ENCODE measurements at regions not wholly inside any gene's neighbourhood (a gene's known extent, or its start where the extent isn't known, plus 50 kb on each side); places are given as distances from the start of the nearest gene placed in this dataset.

- H3K27me3 ChIP-seq (replicated peaks in 1 of 4; ENCODE audit: control extremely low read depth in 1 of 4, control insufficient read depth in 3 of 4, insufficient read depth in 4 of 4, low read length in 3 of 4): no peaks in the 10 kb centered on the region
- Mint-ChIP-seq H3K4me1 (no peaks in the 10 kb centered on the region), H3K9me3 (ENCODE audit: insufficient read depth) (peaks cover 2% of the 10 kb centered on the region), H3K4me3 (no peak overlapping the region), H3K27ac (no peak overlapping the region), H3K27me3 (no peaks in the 10 kb centered on the region)
- no peaks in the 10 kb centered on the region for H4K20me1 ChIP-seq (ENCODE audit: control insufficient read depth, insufficient read depth, low read length, poor library complexity, severe bottlenecking)
- no peaks in the 10 kb centered on the region for H3K79me2 ChIP-seq (ENCODE audit: control insufficient read depth, insufficient read depth, low read length)
- no peak overlapping the region for H3K4me3 ChIP-seq (ENCODE audit: control extremely low read depth in 1 of 5, extremely low read depth in 1 of 5, insufficient read depth in 1 of 5, low read depth in 2 of 5, low read length in 4 of 5)
- no peak for TF ChIP-seq EZH2 (IDR thresholded peaks at IDR 0.05; ENCODE audit: borderline replicate concordance, insufficient read depth, low read depth, low read length, poor library complexity, severe bottlenecking)
- TF ChIP-seq CTCF (IDR thresholded peaks at IDR 0.05): no peak
- ChIA-PET CTCF (no interaction called here), POLR2A (no interaction called here)
- ATAC-seq (ENCODE audit: low read depth): no peak
- no peak overlapping the region for H3K4me2 ChIP-seq (replicated peaks; ENCODE audit: low read depth, low read length, poor library complexity, severe bottlenecking)
- H3K27ac ChIP-seq (ENCODE audit: low read length in 2 of 2): no peak overlapping the region
- H3K4me1 ChIP-seq (ENCODE audit: control insufficient read depth in 2 of 2, insufficient read depth in 2 of 2, low read length in 2 of 2): no peaks in the 10 kb centered on the region
- H3K36me3 ChIP-seq (replicated peaks in 1 of 2; ENCODE audit: control extremely low read depth in 1 of 2, control insufficient read depth in 1 of 2, extremely low read depth in 1 of 2, insufficient read depth in 2 of 2, low read length in 1 of 2): no peaks in the 10 kb centered on the region
- DNase-seq: no peak
- H2AFZ ChIP-seq (ENCODE audit: insufficient read depth, low read depth, low read length, poor library complexity, severe bottlenecking): no peak overlapping the region
- intact Hi-C loops (cut with micrococcal nuclease): no loop called here
- no peak overlapping the region for H3K9ac ChIP-seq (ENCODE audit: low read length)
- H3K9me3 ChIP-seq (ENCODE audit: control extremely low read depth in 1 of 3, control insufficient read depth in 2 of 3, insufficient read depth in 1 of 3, low read length in 2 of 3): peaks cover 0 to 3% (median 0%) of the 10 kb centered on the region in 3 donors
These were observed 333.6 kb upstream of the OPRM1 start for GRCh38 chr6:153705429-153705828.

DNA sequence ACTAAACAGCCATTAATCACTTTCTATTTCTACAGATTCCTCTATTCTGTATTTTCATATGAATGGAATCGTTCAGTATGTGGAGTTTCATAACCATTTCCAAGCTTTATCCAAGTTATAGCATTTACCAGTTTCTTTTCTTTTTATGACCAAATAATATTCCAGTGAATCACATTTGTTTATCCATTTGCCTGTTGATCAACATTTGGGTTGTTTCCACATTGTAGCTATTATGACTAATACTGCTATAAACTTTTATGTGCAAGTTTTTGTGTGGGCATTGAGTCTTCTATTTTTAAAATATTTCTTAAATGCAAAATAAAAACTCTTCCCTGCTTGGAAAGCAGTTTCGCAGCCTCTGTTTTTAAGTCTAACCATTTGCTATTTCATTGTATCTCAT lies 336.4 kb upstream of the OPRM1 start:
- TF ChIP-seq EZH2 (IDR thresholded peaks at IDR 0.05; ENCODE audit: borderline replicate concordance, insufficient read depth, low read depth, low read length, poor library complexity, severe bottlenecking) (no peak), CTCF (IDR thresholded peaks at IDR 0.05) (no peak)
- H3K9me3 Mint-ChIP-seq (ENCODE audit: insufficient read depth): peaks cover 2% of the 10 kb centered on the region
- DNase-seq (no peak), ATAC-seq (ENCODE audit: low read depth) (no peak)
- intact Hi-C loops (cut with micrococcal nuclease): no loop called here
- ChIA-PET POLR2A (no interaction called here), CTCF (no interaction called here)
- Histone ChIP-seq H3K27me3 (replicated peaks in 1 of 4; ENCODE audit: control extremely low read depth in 1 of 4, control insufficient read depth in 3 of 4, insufficient read depth in 4 of 4, low read length in 3 of 4) (no peaks in the 10 kb centered on the region), H4K20me1 (ENCODE audit: control insufficient read depth, insufficient read depth, low read length, poor library complexity, severe bottlenecking) (no peaks in the 10 kb centered on the region), H2AFZ (ENCODE audit: insufficient read depth, low read depth, low read length, poor library complexity, severe bottlenecking) (no peak overlapping the region), H3K79me2 (ENCODE audit: control insufficient read depth, insufficient read depth, low read length) (no peaks in the 10 kb centered on the region), H3K4me2 (replicated peaks; ENCODE audit: low read depth, low read length, poor library complexity, severe bottlenecking) (no peak overlapping the region), H3K4me3 (ENCODE audit: control extremely low read depth in 1 of 5, extremely low read depth in 1 of 5, insufficient read depth in 1 of 5, low read depth in 2 of 5, low read length in 4 of 5) (no peak overlapping the region), H3K27ac (ENCODE audit: low read length in 2 of 2) (no peak overlapping the region), H3K9ac (ENCODE audit: low read length) (no peak overlapping the region), H3K9me3 (ENCODE audit: control extremely low read depth in 1 of 3, control insufficient read depth in 2 of 3, insufficient read depth in 1 of 3, low read length in 2 of 3) (peaks cover 0 to 3% (median 0%) of the 10 kb centered on the region in 3 donors), H3K4me1 (ENCODE audit: control insufficient read depth in 2 of 2, insufficient read depth in 2 of 2, low read length in 2 of 2) (no peaks in the 10 kb centered on the region), H3K36me3 (replicated peaks in 1 of 2; ENCODE audit: control extremely low read depth in 1 of 2, control insufficient read depth in 1 of 2, extremely low read depth in 1 of 2, insufficient read depth in 2 of 2, low read length in 1 of 2) (no peaks in the 10 kb centered on the region)
- H3K4me3 Mint-ChIP-seq: no peak overlapping the region
- H3K4me1 Mint-ChIP-seq: no peaks in the 10 kb centered on the region
- H3K27ac Mint-ChIP-seq: no peak overlapping the region
- WGBS (ENCODE audit: insufficient coverage): no CpG with 5 or more reads among the region's 2 CpGs
- H3K27me3 Mint-ChIP-seq: no peaks in the 10 kb centered on the region
